ENCODE measurements at regions not wholly inside any gene's neighbourhood (a gene's known extent, or its start where the extent isn't known, plus 50 kb on each side); places are given as distances from the start of the nearest gene placed in this dataset.

- in situ Hi-C loops (cut with MboI; ENCODE audit: low pct_unique_long_range_greater_than_20kb, low sequenced_read_pairs, unreplicated experiment): no loop called here
- no peak for TF ChIP-seq CTCF (IDR thresholded peaks at IDR 0.05; ENCODE audit: extremely low read depth, insufficient read depth, missing control alignments)
- peak; percentile 70 for DNase-seq (ENCODE audit: low spot score)
Measured at GRCh38 chr1:94719926-94720793, 100.0 kb upstream of the SLC44A3 start.

- in situ Hi-C loops (cut with MboI; ENCODE audit: low pct_unique_long_range_greater_than_20kb, low sequenced_read_pairs, unreplicated experiment): no loop called here
- no peak for DNase-seq (ENCODE audit: low spot score)
Measured at GRCh38 chr1:94716965-94717364, 103.2 kb upstream of the SLC44A3 start.

GRCh38 chr1:94715321-94715720 is 104.8 kb upstream of the SLC44A3 start:
- in situ Hi-C loops (cut with MboI; ENCODE audit: low pct_unique_long_range_greater_than_20kb, low sequenced_read_pairs, unreplicated experiment): no loop called here
- DNase-seq (ENCODE audit: low spot score): no peak
- no peak for TF ChIP-seq CTCF (IDR thresholded peaks at IDR 0.05; ENCODE audit: extremely low read depth, insufficient read depth, missing control alignments)

More at GRCh38 chr1:94716965-94717364, 103.2 kb upstream of the SLC44A3 start:
- TF ChIP-seq CTCF (IDR thresholded peaks at IDR 0.05; ENCODE audit: extremely low read depth, insufficient read depth, missing control alignments): no peak

- no peak for TF ChIP-seq CTCF (IDR thresholded peaks at IDR 0.05; ENCODE audit: extremely low read depth, insufficient read depth, missing control alignments)
- in situ Hi-C loops (cut with MboI; ENCODE audit: low pct_unique_long_range_greater_than_20kb, low sequenced_read_pairs, unreplicated experiment): no loop called here
- no peak for DNase-seq (ENCODE audit: low spot score)
Measured at GRCh38 chr1:94714552-94714951, 105.6 kb upstream of the SLC44A3 start.

GRCh38 chr1:94714152-94714551 is 106.0 kb upstream of the SLC44A3 start:
- TF ChIP-seq CTCF (IDR thresholded peaks at IDR 0.05; ENCODE audit: extremely low read depth, insufficient read depth, missing control alignments): no peak
- DNase-seq (ENCODE audit: low spot score): no peak
- in situ Hi-C loops (cut with MboI; ENCODE audit: low pct_unique_long_range_greater_than_20kb, low sequenced_read_pairs, unreplicated experiment): no loop called here

GRCh38 chr1:94713472-94714141 is 106.5 kb upstream of the SLC44A3 start:
- TF ChIP-seq CTCF (IDR thresholded peaks at IDR 0.05; ENCODE audit: extremely low read depth, insufficient read depth, missing control alignments): no peak

More at GRCh38 chr1:94713472-94714141, 106.5 kb upstream of the SLC44A3 start:
- peak; percentile 20 for DNase-seq (ENCODE audit: low spot score)
- in situ Hi-C loops (cut with MboI; ENCODE audit: low pct_unique_long_range_greater_than_20kb, low sequenced_read_pairs, unreplicated experiment): no loop called here

Measured in GM13977 (cell line).